NAMALWA (cell line): ENCODE measurements at regions not wholly inside any gene's neighbourhood (a gene's known extent, or its start where the extent isn't known, plus 50 kb on each side); places are given as distances from the start of the nearest gene placed in this dataset.
A peak's percentile ranks its signal among the peaks of the same experiment; 100 is the strongest.

Experiments used
- DNase-seq: peaks from one replicate; pipeline ENCODE4 v3.0.0-alpha.2; 2015; ENCODE audit warnings: low spot score

- DNase-seq: no peak
Observed at GRCh38 chr5:159422910-159423309, 92.6 kb upstream of the IL12B start.

DNA sequence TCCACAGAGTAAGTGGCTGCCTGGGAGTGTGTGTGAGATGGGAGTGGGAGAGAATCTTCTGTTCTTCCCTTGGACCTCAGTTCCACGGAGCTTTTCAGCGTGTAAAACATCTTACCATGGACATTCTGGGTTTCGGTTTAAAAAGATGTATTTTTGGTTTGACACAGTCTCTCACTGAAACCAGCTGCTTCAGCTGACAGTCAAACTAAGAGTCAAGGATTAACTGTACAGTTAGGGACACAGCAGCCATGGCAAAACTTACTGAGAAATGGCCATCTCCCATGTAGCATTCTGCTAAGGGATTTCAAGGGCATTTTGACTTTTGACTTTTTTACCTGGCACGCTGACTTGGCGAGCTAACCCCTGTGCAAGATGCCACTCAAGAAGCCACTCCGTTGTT, 93.8 kb upstream of the IL12B start:
- DNase-seq: no peak

DNA sequence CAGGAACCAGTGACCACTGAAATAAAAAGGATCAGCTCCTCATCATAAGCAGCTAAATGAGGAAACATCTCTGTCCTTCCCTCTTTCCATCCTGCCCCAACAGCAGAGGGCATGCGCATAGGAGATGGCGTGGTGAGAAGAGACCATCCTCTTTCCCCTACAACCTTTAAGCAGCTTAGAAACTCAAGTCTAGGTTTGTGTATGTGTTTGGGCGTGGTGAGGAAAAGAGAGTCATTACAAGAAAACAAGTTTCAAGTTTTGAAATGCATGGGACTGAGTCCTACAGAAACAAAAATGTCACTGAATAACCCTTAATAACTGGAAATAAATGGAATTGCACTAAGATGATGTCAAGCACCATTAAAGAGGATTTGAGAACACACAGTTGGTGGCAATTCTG, 96.4 kb upstream of the IL12B start:
- no peak for DNase-seq

DNA sequence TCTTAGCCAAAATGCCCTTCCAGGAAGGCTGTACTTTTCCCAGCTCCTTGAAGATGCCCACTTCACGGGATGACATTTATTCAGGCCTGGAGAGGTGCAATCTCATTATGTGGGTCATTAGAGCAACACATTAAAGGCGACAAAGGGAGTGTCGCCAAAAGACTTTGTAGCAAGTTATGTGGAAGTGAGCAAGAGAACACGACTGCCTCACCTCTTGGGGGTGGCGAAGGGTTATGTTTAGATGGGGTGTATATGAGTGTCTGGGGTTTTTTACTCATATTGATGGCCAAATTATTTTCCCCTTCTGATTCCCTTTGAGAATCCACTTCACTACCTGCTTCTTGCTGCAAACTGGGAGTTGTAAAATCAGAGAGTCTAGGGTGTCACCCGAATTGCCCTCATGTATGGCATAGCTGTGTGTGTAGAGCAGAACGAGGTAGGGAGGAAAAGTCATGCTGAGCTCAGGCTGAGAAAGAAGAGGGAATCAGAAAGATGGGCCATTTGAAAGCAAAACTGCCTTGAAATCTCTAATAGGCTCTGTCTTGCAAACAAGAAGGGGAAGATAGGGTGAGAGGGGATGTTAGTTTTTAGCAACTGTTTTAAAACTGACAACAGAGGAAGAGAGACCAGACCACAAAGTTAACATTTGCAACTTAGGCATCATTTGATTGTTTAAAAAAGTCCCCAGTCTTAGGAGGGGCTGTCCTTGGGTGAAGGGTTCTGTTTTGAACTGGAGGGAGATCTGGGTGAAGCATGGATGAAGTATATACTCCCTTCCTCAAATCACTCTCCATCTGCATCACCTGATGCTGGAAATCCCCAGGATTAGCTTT, 97.1 kb upstream of the IL12B start:
- DNase-seq: no peak

- no peak for DNase-seq
Observed at GRCh38 chr5:159430361-159431012, 100.2 kb upstream of the IL12B start.

GRCh38 chr5:159435855-159436254, 105.6 kb upstream of the IL12B start:
- no peak for DNase-seq

GRCh38 chr5:159438092-159438491, 107.8 kb upstream of the IL12B start:
- DNase-seq: no peak

DNA sequence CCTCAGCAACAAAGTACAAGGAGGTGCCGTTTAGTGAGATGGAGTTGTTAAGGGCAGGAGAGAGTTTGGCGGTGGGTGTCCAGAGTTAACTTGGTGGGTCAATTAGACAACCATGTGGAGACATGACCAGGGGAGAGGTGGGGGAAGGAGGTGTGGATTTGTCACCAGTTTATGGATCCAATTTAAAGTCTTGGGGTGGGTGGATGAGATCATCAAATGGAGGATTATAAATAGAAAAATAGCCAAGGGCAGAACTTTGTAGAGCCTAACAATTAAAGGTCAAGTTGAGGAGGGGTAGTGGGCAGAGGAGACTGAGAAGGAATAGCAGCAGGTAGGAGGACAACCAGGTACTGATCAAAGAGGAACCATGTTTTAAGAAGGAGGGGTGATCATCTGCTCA, 108.7 kb upstream of the IL12B start:
- DNase-seq: no peak

- DNase-seq: no peak
Observed at GRCh38 chr5:159440235-159440634, 109.9 kb upstream of the IL12B start.

- DNase-seq: no peak
Observed at GRCh38 chr5:159440968-159441367, 110.7 kb upstream of the IL12B start.

- DNase-seq: peak; percentile 24
Observed at GRCh38 chr5:159441441-159441840, 111.2 kb upstream of the IL12B start.

- no peak for DNase-seq
Observed at GRCh38 chr5:159442206-159442850, 112.0 kb upstream of the IL12B start.

- DNase-seq: peak; percentile 71
Observed at GRCh38 chr5:159444441-159445082, 114.3 kb upstream of the IL12B start.

- DNase-seq: no peak
Observed at GRCh38 chr5:159447116-159447515, 116.8 kb upstream of the IL12B start.

- DNase-seq: no peak
Observed at GRCh38 chr5:159448841-159449407, 118.6 kb upstream of the IL12B start.

DNA sequence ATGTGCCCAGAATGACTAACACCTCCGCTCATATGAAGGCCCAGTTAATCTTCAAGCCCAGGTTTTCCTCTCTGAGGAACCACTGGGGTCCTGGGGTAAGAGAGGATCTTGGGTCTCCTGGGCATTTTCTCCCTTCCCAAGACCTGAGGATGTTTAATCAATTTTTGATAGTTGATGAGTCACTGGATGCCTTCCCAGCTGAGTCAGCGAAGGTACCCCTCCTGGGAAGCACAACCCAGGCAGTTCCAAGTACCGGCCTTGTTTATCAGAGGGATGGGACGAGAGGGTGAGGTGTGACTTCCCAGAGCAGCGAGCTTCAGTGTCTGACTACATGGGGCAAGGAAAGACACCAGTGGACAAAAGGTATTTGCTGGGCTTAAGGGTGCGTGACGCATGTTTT, 119.6 kb upstream of the IL12B start:
- DNase-seq: no peak

DNA sequence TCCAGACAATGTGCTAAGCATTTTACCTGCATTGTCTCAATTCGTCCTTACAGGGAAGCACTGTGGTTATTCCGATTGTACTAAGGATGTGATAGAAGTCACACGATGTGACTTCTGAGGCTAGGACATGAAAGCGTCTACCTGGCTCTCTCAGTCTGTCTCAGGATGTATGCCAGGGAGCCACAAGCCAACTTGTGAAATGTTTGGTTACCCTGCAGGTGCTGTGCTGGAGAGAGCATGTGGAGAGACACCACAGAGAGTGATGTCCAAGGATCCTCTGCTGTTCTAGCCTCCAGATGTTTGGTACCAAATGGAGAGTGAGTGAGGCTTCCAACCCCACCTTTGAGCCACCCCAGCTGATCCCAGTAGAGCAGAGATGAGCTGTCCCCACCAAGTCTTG, 120.1 kb upstream of the IL12B start:
- no peak for DNase-seq

GRCh38 chr5:159451197-159452052, 121.1 kb upstream of the IL12B start:
- DNase-seq: no peak

GRCh38 chr5:159452480-159453167, 122.3 kb upstream of the IL12B start:
- no peak for DNase-seq

DNA sequence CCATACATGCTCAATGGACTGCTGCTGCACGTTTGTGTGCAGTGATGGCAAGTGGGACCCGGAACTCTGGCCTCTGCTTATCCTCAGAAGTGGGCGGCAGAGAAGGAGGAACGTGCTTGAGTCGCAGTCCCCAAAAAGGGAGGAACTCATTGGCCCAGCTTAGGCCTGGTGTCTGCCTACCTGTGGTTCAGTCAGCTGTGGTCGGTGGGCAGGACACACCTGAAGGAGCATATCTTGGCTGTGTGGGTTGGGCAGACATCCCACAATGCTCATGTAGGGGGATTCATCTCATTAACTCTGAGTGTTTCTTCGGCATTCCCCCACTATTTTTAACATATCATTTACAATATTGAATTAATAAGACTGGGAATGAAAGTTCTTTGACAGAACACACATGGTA, 122.9 kb upstream of the IL12B start:
- no peak for DNase-seq

DNA sequence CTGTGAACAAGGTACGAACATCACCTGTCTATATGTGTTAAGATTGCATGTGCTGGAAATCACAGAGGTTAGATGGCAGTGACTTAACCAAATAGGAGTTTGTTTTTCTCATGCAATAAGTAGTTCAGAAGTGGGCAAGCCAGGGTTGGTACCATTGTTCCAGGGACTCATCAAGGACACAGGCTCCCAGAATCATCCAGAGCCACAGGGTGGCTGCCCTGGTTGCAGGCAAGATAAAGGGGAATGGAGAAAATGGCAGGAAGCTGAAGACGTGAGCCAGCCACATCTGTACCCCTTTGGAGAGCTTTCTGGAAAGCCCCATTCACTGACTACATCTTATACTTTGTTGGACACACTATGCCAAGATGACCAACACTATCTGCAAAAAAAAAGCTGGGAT, 126.0 kb upstream of the IL12B start:
- no peak for DNase-seq
